HCEC 1CT (cell line): ENCODE measurements at regions not wholly inside any gene's neighbourhood (a gene's known extent, or its start where the extent isn't known, plus 50 kb on each side); places are given as distances from the start of the nearest gene placed in this dataset.
A peak's percentile ranks its signal among the peaks of the same experiment; 100 is the strongest.

Source experiments
- DNase-seq: peaks from one replicate; pipeline ENCODE4 v3.0.0-alpha.2; 2017

DNA sequence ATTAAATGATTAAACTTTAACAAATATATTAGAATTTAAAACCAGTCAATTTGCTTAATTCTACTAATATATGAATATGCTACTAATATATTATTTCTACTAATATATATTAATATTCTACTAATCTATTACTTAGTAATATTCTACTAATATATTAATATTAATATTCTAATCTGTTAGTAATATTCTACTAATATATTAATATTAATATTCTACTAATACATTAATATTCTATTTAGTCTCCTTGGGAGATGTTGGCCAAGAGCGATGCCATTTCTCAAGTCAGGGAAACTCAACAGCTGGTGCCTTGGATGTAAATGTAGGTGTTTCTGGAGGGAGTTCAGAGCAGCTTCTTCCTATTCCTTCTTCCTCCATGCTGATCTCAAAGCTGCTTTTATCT, 259.2 kb upstream of the TMTC4 start:
- no peak for DNase-seq

DNA sequence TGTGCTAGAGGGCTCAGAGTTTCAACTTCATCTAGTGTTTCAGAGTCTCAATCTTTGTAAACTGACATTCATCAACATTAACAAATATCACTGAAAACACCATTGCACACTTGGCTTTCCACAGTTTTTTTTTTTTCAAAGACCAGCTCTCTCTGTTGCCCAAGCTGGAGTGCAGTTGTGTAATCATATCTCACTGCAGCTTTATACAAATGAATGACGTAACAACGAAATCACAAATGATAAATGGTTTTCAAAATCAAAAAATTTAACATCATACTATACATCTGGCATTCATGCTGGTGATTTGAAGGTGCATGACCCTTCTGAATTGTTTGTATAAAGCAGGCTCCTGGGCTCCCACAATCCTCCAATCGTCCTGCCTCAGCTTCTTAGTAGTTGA, 248.0 kb upstream of the TMTC4 start:
- no peak for DNase-seq

DNA sequence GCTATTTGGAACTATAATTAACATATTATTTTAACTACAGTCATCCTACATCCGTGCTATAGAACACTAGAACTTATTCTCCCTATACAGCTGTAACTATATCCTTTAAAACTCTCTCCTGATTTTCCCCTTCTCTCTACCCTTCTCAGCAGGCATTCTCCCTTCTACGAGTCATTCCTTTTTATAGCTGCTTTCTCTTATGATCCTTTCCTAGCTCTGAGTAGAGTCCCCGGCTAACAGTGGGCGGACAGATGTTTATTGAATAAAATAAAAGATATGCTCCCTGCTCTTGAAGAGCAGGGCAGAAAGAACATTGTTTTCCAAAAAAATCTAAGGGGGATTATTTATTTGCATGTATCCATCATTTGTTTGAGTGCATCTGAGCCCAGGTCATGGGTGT, 246.5 kb upstream of the TMTC4 start:
- DNase-seq: no peak

DNA sequence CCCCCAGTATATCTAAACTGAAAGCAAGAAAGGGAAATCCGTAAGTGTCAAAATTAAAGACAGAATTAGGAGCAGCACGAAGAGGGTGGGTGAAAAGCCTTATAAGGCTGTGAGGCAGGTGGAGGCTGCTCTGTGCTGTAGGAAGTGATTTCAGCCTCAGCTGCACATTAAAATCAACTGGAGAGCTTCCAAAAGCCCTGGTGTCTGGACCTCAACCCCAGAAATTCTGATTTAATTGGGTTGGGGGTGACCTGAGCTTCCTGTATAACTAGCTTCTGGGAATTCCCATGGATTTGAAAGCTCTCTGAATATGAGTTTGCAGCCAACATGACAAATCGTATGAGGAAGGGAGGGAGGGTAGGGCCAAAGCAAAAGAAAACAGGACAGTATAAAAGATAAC, 242.4 kb upstream of the TMTC4 start:
- no peak for DNase-seq

DNA sequence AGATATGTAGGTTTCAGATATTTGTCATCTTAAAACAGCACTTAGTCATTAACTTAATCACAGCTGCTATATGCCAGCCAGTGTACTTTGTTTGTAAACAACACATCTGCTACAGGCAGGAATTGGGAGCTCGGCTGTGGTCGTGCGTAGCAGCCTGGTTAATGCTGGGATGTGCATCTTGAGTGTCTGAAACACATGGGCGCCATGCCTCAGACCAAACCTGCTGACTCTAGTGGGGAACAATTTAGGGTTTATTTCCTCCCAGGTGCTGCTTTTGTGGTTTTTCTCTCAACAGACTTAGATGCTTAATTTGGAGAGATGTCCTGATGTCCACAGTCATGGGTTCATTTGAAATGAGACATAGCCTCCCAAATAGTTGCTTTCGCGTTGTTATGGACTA, 238.5 kb upstream of the TMTC4 start:
- DNase-seq: no peak

DNA sequence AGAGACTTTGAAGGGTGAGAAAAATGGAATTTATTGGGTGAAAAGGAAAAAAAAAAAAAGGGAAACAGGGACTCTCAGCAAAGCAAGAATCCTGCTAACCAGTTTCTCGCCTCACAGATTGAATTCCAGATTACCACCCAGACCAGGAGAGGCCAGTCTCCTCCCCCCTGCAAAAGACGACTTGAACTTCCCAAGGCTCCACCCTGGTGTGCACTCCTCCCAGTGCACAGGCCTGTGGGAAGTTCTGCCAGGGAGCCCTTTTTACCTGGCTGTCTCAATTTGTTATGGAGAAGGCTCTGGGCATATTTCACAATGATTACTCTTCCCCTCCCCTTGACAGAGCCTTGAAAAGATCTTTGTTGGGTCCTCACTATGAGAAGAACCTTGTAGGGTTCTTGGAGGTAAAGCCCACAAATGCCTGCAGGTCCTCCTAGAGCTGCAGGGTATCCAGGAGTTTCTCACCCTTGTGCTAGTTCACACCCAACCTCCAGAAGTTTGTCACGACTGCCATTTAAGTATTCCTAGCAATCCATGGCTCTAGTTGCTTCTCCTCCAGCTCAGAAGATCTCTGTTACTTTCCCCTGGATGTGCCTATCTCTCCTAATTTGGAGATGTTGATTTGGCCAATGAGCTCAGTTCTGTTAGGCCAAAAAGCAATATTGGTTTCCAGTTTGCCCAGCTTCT, 229.8 kb upstream of the TMTC4 start:
- no peak for DNase-seq

DNA sequence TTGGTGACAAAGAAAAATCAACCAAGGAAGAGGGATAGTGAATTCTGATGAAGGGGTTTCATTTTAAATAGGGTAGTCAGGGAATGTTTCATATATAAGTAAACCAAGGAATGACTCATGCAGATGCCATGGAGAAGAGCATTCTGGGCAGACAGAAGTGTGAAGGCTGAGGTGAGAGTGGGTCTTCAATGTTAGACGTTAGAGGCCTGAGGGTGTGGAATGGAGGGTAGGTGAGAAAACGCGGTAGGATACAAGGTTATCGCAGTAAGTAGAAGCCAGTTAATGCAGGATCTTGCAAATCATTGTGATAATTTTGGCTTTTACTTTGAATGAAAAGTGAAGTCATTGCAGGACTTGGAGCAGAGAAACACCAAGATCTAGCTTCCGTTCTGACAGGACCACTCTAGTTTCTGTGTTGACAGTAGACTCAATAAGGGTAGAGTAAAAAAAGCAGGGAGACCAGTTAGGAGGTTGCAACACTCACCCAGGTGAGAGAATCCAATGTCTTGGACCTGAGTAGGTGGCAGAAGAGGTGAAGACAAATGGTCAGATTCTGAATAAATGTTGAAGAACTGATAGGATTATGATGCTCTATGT, 225.2 kb upstream of the TMTC4 start:
- DNase-seq: no peak

DNA sequence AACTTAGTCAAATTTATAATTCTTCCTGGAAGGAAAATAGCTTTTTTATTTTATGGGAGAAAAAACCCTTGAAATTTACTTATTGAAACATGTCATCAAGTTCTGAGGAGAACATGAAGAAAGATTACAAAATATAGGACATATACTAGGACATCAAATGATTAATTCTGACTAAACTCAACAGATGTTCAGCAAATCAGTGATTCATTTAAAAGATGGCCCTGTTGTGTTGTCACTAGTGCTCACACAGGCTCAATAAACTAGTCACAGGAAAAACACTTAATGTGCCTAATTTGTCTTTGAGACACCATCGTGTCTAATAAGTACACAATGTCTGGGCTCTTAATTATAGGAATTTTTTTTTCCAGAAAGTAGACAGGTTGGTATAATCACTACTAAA, 223.8 kb upstream of the TMTC4 start:
- peak; percentile 22 for DNase-seq

DNA sequence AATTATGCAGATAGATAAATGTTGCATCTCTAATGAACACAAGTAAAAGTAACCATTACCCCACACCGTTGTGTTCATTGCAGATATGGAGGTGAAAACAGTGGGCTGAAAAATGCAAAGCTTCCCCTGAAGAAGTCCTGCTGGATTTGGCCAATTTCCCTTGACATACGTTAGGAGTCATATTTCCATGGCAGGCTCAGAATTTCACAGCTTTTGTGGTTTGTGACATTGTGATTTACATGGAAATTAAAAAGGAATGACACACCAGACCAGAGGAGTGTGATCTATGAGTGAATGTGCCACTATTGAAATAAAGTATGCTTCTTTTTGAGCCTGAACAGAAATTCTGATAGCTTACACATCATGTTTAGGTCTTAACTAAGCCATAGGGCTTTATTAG, 221.1 kb upstream of the TMTC4 start:
- DNase-seq: no peak

DNA sequence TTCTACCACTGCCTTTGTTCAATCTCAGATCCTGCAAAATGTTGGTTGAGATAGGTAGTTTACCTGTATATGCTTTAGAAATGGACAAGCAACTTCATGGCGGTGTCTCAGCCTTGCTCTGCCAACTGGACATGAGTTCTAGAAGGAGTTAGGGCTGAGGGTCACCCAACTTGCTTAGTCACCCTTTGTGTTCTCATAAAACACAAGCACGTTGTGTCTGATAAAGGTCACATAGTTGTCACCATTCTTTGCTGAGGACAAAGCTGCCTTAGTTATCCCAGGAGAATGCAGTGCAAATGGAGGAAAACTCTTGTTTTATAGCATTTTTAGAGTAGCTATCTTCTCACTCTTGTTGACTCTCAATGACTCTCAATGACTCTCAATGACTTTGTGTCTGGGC, 218.4 kb upstream of the TMTC4 start:
- no peak for DNase-seq

DNA sequence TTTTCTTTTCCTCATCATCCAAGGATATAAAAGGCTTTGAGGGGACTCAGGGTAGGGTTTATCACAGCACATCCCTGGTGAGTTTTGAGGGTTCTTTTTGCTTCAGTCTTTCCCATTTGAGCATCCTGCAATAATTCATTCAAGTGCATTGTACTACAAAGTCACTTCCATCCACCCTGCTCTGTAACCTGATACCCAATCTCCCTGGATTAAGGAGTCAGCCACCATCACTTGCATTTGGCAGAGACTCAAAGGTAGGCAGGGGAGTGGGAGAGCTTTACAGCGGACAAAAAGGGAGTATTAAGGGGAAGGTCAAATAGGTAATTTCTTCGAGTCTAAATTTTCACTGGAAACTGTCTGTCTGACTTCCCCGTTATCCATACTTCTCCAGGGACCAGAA, 216.1 kb upstream of the TMTC4 start:
- no peak for DNase-seq

DNA sequence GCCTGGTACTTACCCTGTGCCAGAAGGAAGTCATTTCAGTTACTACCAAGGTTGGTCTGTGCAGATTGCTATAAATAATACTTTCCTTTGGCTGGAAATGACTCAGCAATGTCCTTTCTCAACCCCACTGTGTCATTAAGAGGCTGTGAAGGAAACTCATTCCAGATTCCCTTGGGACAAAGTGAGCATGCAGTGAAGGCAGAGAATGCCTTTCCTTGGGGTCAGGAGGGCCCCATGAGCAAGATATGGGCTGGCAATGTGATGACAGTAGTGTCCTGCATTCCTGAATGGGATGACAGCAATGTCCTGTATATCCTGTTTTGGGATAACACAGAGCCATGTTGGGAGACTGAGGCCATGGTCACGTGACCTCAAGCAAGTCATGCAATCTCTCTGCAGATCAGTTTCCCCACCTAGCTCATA, 213.1 kb upstream of the TMTC4 start:
- peak; percentile 42 for DNase-seq

DNA sequence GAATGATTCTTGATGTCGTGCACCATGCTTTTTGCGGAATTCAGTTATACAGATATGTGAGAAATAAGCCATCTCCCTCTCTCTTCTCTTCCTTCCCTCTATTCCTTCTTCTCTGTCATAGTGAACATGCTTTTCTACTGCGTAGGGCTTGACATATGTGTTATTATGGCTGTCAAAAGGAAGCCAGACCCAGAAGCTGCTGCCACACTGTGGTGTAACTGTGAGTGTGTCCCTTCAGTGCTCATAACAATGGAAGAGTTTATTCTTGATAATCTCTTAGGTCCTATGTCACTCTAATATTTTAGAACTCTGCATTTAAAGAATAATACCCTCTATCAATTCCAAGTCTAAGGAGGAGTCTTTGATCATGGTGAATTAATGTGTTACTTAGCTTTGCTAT, 208.9 kb upstream of the TMTC4 start:
- DNase-seq: no peak

DNA sequence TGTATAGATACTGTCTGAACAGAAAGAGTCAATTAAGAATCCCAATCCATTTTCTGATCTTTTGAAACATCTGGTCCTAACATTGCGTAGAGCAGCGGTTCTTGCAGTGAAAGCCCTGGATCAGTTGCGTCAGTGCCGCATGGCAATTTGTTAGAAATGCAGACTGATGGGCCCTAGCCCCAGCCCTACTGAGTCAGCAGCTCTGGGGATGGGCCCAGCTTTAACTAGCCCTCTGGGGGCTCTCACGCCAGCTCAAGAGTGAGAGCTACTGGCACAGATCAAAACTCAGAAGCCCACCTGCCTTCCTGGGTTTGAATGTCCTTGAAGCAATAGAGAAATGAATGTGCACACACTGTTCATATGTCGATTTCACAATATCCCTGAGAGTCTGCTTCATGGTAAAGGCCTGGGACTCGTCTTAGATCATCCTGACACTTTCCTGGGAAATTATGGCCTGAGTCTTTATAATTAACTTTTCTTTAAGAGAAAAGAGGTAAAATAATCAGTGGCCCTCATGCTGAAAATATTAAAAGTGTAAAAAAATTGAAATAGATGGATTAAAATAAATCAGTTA, 206.8 kb upstream of the TMTC4 start:
- DNase-seq: no peak

DNA sequence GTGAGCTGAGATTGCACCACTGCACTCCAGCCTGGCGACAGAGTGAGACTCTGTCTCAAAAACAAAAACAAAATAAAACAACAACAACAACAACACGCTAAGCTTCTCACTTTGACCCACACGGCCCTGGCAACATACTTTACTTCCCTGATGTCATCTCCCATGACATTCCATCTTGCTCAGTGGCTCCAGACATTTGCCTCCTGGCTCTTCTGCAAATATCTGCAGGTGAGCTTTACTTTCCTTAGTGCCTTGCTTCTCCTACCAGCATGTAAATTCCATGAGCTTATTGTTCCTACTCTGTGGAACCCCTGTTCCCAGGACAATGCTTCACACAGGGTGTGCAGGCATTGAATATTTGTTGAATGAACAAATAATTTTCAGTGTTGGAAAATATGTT, 205.6 kb upstream of the TMTC4 start:
- DNase-seq: no peak

DNA sequence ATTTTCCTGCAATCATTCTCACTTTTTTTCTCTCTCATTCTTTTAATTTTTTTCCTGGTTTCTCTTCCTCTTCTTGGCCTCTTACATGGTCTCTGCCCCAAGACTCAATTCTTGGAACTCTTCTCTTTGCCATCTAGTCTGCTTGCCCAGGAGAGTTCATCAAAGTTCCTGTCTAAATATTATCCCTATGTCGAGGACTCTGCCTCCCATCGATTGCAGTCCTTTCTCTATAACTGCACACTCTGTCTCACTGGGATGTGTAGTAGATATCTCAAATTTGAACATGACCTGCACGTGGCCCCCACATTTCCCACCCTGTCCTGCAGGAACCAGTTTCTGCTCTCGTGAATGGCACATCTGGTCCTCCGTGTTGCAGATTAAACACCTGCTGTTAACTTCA, 204.7 kb upstream of the TMTC4 start:
- no peak for DNase-seq

DNA sequence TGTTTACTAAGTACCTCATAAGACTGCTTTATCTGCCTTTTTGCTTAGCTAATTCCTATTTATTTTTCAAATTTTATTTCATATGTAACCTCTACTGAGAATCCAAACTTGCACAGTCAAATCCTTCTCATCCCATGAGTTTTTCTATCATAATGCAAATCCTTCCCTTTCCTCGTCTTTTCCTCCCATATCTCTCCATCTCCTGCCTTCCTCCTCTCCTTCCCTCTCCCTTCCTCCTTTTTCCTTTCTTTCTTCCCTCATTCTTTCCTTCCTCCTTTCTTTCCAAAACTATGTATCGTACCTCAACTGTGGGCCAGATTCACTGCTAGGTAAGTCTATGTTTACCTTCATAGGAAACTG, 201.4 kb upstream of the TMTC4 start:
- DNase-seq: no peak

DNA sequence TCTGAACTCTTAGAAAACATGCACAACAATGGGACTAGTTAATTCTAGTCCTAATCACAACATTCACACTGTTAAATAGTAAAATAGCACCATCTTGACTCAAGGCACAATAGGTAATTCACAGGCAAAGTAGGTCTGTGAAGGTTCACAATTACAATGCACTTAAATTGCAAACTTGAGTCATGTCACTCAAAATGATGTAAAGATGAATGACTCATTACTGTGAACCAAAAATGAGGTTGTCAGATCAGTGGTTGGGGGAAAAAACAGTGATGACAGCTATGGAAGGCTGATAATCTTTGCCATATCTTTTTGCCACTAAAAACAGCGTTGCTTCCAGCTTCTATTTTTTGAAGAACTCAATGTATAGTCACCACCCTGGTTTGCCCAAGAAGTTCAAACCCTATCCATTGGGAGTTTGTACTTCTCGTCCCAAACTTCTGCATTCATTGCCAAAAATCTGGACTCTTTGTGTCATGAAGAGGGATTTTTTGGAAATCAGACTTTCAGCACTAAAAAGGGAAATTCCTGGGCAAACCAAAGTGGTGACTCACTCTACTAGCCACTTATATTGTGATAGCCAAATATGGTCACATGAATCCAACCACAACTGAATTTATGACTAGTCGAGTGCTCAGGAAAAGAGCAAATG, 200.9 kb upstream of the TMTC4 start:
- DNase-seq: peak; percentile 95

DNA sequence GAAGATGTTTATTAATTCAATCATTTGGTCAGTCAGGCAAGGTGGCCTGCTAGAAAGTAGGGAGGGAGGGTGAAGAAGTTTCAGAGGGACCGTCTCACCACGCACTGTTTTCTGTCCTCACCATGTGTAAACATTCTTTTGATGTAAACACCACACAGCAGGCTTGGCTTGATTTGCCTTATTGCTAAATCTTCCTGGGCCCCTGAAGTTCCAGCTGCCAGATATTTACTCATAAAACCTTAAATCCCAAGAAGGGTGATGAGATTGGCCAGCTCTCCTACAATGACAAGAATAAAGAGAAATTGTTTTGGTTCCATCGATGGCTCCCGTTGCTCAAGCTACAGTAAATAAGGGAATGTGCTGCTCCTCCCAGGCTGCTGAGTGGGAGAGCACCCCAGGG, 198.2 kb upstream of the TMTC4 start:
- peak; percentile 39 for DNase-seq

DNA sequence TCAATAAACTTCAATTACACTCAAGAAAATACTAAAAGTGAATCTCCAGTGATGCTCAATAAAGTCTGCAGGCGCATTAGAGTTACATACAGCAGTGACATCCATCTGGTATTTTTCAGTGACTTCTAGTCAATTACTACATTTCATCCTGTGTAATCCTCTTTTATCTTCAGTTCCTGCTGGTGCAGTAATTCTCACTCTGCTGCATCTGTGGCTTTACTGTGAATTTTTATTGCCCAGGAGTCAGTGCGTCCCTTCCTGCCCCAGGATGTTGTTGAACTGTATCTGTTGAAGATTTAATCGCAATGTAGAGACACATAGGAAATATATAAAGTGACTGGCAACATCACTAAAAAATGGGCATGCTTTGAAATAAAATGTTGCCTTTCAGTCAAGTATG, 196.3 kb upstream of the TMTC4 start:
- DNase-seq: no peak

DNA sequence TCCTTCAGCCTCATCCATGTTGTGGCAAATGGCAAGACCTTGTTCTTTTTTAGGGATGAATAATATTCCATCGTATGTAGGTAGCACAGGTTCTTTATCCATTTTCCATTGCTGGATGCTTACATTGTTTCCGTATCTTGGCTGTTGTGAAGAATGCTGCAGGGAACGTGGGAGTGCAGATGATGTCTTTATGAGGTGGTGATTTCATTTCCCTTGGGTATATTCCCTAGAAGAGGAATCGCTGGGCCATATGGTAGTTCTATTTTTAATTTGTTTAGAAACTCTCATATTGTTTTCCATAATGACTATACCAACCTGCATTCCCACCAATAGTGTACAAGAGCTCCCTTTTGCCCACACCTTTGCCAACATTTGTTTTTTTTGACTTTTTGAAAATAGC, 186.3 kb upstream of the TMTC4 start:
- no peak for DNase-seq

DNA sequence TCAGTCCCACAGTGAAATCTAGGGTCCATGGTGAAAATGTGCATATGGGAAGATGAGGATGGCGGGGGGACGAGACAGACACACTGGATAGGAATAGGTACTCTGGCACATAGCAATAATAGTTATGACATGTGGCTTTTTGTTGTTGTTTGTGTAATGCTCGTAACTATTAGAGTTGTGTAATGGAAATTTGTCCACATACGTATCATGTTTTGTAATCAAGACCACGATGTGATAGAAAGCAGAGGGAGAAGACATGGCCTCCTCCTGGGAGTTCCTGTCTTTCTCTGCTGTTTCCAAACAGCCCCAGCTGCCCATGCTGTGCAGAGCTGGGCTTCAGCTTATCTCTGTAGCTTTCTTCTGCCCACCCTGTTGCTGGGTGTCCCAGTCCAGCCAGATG, 185.3 kb upstream of the TMTC4 start:
- no peak for DNase-seq

DNA sequence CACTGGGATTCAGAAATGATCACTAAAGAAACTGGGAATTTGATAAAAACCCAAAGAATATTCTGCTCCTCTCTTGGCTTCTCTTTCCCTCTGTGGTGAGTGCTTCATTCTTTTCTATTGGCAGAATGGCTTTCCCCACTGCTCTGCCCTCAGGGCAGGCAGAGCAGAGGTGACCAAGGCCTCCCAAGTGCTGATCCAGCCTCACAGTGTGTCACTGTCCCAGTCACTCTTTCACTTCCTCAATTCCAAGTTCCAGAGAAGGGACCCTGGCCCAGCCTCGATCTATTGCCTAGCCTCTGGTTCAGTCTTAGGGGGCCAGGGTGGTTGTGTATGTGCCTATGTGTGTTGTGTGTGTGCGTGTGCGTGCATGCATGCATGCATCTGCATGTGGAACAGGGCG, 180.6 kb upstream of the TMTC4 start:
- no peak for DNase-seq

DNA sequence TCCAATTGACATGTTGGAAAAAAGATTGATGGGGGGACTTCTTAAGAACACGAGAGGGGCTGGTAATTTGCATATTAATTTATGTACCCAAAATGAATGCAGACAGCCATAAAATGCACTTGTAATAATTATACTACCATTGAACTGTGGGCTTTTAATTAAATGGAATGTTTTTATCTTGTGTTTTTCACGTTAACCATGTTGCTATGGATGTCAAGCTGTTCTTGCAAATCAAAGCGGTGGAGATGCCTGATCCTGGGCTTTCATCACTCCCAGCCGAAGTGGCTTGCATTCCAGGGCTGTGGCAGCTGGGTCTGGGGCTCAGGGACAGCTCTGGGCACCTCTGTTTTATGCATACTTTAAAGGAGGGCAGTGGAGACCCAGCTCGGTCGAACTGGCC, 179.4 kb upstream of the TMTC4 start:
- DNase-seq: no peak

DNA sequence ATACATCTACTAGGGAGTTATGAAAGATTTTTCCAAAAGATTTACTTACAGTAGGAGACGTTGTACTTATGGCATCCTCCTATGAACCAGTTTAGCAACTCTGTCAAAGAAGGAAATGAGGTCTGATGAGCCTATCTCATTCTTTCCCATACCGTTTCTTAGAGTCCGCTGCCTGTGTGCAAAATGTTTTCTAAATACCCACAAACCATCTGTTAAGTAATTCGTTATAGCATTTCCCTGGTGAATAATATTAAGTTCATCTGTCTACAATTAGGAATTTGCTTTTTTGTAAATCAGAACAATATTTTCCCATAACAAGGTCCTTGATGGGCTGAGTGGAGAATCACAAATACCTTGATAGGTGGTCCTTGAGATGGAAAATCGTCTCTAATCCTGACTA, 178.8 kb upstream of the TMTC4 start:
- no peak for DNase-seq
